HG03378 (cell line): ENCODE measurements at regions not wholly inside any gene's neighbourhood (a gene's known extent, or its start where the extent isn't known, plus 50 kb on each side); places are given as distances from the start of the nearest gene placed in this dataset.
"Not testable (repeated sequence)": the region's sequence is repeated elsewhere in the genome, so short reads cannot be mapped to it uniquely, and the experiment has no call there.

Experiments
- ATAC-seq: cut with Tn5 transposase; IDR thresholded peaks from one replicate; pipeline ENCODE4 v1.9.1; 2021; ENCODE audit warnings: mild to moderate bottlenecking, moderate library complexity; ENCODE audit not compliant: unreplicated experiment

DNA sequence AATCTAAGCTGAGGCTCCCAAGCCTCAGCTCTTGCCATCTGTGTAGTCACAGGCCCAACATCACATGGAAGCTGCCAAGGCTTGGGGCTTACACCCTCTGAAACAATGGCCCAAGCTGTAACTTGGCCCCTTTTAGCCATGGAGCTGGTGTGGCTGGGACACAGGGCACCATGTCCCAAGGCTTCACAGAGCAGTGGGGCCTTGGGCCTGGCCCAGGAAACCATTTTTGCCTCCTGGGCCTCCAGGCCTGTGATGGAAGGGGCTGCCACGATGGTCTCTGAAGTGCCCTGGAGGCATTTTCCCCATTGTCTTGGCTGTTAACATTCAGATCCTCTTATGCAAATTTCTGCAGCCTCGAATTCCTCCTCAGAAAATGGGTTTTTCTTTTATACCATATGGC lies 952.3 kb upstream of the GOT2 start:
- ATAC-seq, result no peak

GRCh38 chr16:59684911-59685310 lies 950.8 kb upstream of the GOT2 start:
- ATAC-seq, result no peak

DNA sequence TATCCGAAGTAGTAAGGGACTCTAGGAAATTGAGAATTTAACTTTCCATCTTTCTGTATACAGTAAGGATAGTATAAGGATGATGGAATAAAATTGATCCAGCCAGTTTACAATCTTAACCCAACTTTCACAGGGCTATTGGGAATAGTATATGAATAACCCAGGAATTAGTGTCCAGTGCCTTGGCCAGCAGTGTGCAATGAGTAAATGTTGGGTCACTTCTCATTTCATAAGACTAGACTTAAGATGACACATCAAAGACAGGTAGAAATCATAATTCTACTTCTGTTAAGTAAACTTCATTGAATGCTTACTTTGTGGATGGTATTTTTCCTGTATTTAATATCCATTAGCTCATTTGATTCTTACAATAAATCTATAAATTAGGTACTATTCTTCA lies 949.6 kb upstream of the GOT2 start:
- ATAC-seq, result no peak

DNA sequence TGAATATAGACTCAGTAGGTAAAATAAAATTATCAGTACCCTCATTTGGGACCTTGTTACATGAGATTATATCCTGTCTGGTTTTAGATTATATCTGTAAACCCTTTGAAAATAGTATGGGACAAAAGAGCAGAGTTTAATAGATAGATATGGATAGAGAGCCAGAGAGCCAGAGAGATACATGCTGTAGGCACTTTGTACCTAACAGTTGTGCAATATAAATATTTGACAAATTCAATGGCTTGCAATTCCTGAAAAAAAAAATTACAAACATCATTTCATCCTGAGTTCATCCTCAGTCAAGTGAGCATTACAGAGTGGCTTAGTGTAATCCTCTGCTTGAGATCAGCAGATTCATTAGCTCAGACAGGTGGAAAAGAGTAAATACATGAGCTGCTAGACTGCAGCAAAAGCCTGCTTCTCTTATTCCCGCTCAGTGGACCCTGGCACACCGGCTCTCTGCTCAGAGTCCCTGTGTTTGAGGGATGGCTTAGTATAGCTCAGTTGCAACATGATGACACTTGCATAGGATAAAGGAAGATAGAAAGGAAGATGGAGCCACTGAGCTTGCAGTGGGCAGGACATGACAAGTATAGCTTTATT lies 931.6 kb upstream of the GOT2 start:
- no peak for ATAC-seq

- no peak for ATAC-seq
Observed at GRCh38 chr16:59658572-59658971, 924.5 kb upstream of the GOT2 start.

DNA sequence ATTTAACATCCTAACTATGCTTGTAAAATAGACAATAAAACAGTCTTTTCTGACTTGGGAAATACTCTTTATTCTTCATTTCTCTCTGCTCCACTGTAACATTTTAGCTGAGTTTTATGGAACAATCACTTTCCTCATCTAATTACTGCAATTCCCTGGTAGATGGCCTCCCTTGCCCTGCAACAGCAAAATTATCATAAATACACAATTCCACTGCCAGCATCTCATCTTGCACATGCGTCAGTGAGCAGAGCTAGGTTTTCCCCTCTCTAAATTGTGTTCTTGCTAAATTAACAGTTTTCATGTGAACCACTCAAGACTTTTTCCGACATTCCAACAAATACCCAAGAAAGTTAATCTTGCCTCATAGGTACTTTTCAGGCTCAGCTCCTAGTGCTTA lies 920.9 kb upstream of the GOT2 start:
- no peak for ATAC-seq

GRCh38 chr16:59654455-59654854 lies 920.3 kb upstream of the GOT2 start:
- no peak for ATAC-seq

DNA sequence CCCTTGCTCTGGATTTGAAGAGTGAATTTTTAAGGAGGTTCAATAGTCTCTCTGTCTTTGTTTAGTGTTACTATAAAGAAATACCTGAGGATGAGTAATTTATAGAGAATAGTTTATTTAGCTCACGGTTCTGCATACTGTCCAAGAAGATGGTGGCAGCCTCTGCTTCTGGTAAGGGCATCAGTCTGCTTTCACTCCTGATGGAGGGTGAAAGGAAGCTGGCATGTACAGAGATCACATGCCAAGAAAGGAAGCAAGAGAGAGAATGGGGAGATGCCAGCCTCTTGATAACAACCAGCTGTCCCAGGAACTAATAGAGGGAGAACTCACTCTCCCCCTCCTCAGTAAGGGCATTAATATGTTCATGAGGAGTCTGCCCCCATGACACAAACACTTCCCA lies 917.5 kb upstream of the GOT2 start:
- no peak for ATAC-seq

- no peak for ATAC-seq
Observed at GRCh38 chr16:59645194-59645593, 911.1 kb upstream of the GOT2 start.

DNA sequence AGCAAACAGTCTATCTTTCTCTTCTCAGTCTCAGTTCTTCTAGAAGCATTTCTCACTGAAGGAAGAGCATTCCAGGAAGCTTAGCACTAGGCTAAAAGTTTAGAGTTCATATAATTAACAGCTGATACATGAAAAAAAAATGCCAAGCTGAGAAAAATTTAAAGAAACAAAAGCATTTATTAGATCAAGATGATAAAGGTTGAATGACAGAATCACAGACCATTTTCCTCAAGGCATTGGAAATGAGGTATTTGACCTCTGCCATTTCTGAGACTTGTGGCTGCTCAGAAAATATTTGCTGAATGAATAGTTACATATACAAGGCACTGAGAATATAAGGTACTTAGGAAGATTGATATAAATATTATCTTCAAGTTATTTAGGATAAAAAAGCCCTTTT lies 901.6 kb upstream of the GOT2 start:
- ATAC-seq, result no peak

- no peak for ATAC-seq
Observed at GRCh38 chr16:59634951-59635350, 900.8 kb upstream of the GOT2 start.

GRCh38 chr16:59634004-59634579 lies 900.0 kb upstream of the GOT2 start:
- no peak for ATAC-seq

GRCh38 chr16:59632276-59632855 lies 898.2 kb upstream of the GOT2 start:
- ATAC-seq, result no peak

DNA sequence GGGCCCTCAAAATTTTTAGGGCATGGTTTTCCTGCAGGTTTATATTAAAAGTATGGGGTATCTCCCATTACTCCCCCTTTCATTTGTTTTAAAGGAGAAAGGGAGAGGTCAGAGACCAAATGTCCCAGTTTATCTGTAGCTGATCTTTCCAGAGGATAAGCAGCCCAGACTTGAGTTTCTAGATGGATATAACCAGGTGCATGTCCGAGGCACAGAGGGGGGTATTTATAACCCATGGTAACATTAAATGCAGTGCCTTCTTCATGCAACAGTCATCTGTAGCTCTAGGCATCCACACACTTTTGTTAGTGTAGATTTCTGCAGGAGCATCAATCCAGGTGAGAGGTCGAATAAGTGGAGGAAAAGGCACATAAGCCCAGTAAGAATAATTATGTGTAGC lies 890.3 kb upstream of the GOT2 start:
- ATAC-seq, result not testable (repeated sequence)

GRCh38 chr16:59614466-59615240 lies 880.5 kb upstream of the GOT2 start:
- ATAC-seq, result no peak

DNA sequence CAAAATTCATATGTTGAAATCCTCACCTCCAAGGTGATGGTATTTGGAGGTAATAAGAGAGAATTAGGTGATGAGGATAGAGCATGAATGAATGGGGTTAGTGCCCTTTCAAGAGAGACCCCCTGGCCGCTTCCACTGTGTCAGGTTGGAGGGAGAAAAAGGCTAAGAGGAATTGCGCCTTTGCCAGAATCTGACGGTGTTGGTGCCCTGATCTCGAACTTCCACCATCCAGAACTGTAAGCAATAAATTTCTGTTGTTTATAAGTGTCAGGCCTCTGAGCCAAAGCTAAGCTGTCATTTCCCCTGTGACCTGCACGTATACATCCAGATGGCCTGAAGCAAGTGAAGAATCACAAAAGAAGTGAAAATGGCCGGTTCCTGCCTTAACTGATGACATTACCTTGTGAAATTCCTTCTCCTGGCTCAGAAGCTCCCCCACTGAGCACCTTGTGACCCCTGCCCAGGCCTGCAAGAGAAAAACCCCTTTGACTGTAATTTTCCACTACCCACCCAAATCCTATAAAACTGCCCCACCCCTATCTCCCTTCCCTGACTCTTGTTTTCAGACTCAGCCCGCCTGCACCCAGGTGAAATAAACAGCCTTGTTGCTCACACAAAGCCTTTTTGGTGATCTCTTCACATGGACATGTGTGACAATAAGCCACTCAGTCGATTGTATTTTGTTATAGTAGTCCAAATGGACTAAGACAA lies 878.9 kb upstream of the GOT2 start:
- not testable (repeated sequence) for ATAC-seq

DNA sequence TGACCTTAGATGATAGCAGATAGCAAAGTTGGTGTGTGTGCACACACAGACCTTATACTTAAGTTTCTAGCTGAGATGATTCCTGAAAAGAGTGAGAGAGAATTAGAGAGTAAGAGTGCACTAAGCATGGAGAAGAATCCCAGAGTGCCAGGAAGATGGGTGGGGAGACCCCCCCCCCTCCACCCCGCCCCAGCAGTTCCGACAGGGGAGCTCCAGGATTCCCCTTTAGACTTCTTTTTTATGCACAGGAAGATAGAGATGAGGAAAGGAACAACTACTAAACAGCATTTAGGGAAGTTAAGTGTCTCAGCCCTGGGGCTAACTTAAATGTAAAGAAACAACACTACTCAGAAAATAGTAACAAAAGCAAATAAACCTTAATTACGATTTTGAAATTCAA lies 878.0 kb upstream of the GOT2 start:
- no peak for ATAC-seq

DNA sequence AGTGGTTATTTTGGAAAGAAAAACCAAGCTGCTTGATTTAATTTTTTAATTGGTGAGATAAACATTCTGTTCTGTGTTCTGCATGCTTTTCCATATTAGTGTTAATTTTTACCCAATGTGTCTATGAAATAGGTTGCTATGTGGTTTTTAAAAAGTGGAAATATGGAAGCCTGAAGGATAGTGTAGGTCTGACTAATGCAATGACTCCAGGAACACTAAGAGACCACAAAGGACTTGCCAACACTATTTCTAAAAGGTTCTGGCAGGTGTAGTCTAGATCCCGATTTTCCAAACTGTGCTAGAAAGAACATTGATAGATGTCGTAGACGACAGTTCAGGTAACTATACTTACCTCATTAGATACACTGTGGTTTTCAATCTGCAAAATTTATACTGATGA lies 877.4 kb upstream of the GOT2 start:
- no peak for ATAC-seq

- no peak for ATAC-seq
Observed at GRCh38 chr16:59605706-59606105, 871.6 kb upstream of the GOT2 start.

DNA sequence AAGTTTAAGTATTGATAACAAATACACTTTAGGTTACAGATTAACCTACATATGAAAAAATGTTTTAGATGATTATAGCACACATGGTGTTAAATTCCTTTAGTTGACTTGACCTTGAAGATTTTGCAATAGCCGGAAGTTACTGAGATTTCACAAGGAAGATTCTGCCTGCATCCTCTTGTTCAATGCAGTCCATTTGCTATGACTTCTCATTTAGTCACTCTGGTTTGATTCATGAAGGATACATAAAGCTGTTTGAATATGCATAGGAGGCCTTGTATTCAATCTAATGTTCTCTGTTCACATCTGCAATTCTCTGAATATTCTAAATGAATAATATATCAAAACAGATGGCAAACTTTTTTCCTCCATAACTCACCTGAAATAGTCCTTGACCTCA lies 870.2 kb upstream of the GOT2 start:
- ATAC-seq, result no peak

DNA sequence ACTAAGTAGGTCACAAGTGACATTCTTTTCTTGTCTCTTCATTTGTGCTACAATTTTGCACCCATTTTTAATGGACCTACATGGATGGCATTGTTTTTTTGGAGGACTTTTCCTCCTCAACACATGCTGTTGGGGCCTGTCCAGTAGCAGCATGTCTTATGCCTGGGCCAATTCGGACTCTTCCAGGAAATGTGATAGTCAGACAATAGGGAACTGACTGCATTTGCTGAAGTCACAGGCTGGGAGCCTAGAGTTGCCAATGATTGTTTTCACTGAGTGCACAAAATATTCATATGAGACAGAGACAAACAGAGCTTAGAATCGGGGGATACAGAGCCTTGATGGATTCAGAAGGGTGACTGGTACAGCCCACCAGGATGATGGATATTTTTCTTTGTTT lies 867.3 kb upstream of the GOT2 start:
- ATAC-seq, result no peak
